ENCODE measurements at regions not wholly inside any gene's neighbourhood (a gene's known extent, or its start where the extent isn't known, plus 50 kb on each side); places are given as distances from the start of the nearest gene placed in this dataset.

DNA sequence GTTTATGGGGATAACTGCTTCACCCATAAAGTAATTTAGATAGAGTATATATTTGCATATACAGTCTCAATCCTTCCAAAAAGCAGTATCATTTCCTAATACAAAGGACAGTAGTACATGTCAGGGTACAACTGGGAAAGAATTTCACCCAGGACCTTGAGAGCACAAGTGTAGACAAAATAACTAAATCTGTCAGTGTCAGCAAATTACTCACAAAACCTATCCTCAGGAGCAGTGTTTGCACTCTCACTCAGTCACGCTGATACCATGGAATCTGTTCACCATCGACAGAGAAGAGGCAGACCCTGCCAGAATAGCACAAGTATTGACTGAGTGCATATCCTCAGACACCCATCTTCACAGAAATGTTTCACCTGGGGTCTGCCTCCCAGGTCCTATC, 554.7 kb upstream of the PHF14 start:
- DNase-seq = no peak
- H3K23ac ChIP-seq (ENCODE audit: low read length) = no peak overlapping the region
- H3K27ac ChIP-seq (ENCODE audit: low read depth, low read length) = no peak overlapping the region
- WGBS (ENCODE audit: extremely low coverage, insufficient coverage, low lambda C conversion rate) = no CpG with 5 or more reads among the region's 2 CpGs
- no peaks in the 10 kb centered on the region for H3K27me3 ChIP-seq (ENCODE audit: insufficient read depth, low read length, poor library complexity)
- no peak overlapping the region for H4K5ac ChIP-seq (ENCODE audit: low read length)
- no peaks in the 10 kb centered on the region for H3K36me3 ChIP-seq (ENCODE audit: control insufficient read depth, insufficient read depth, low read length)
- no peaks in the 10 kb centered on the region for H3K79me1 ChIP-seq (ENCODE audit: low read length)
- H3K18ac ChIP-seq (ENCODE audit: low read length) = no peak overlapping the region
- H2BK15ac ChIP-seq (replicated peaks; ENCODE audit: low read depth) = no peak overlapping the region
- no peak overlapping the region for H4K8ac ChIP-seq (ENCODE audit: low read depth, low read length)
- no peaks in the 10 kb centered on the region for H3K4me1 ChIP-seq (ENCODE audit: control insufficient read depth, low read depth, low read length)
- no peak overlapping the region for H3K9ac ChIP-seq (ENCODE audit: low read length)
- H3K4ac ChIP-seq (ENCODE audit: low read depth, low read length) = no peak overlapping the region
- no peak overlapping the region for H2BK120ac ChIP-seq (ENCODE audit: low read depth, low read length)
- H2AK5ac ChIP-seq (ENCODE audit: low read length) = no peak overlapping the region
- H3K4me2 ChIP-seq (ENCODE audit: low read length) = no peak overlapping the region
- H3K56ac ChIP-seq (ENCODE audit: low read length) = no peak overlapping the region
- H2BK5ac ChIP-seq (ENCODE audit: low read length) = no peak overlapping the region
- H3K79me2 ChIP-seq (ENCODE audit: control insufficient read depth, insufficient read depth, low read length) = no peaks in the 10 kb centered on the region
- no peak overlapping the region for H3K4me3 ChIP-seq (ENCODE audit: low read length)

GRCh38 chr7:10429031-10429430, 544.6 kb upstream of the PHF14 start:
- Histone ChIP-seq H2AK5ac (ENCODE audit: low read length) (no peak overlapping the region), H3K9ac (ENCODE audit: low read length) (no peak overlapping the region), H3K56ac (ENCODE audit: low read length) (no peak overlapping the region), H3K4me2 (ENCODE audit: low read length) (no peak overlapping the region), H4K8ac (ENCODE audit: low read depth, low read length) (no peak overlapping the region), H3K18ac (ENCODE audit: low read length) (no peak overlapping the region), H3K79me1 (ENCODE audit: low read length) (no peaks in the 10 kb centered on the region), H3K4me1 (ENCODE audit: control insufficient read depth, low read depth, low read length) (no peaks in the 10 kb centered on the region), H2BK120ac (ENCODE audit: low read depth, low read length) (no peak overlapping the region), H3K23ac (ENCODE audit: low read length) (no peak overlapping the region), H3K79me2 (ENCODE audit: control insufficient read depth, insufficient read depth, low read length) (no peaks in the 10 kb centered on the region), H3K4ac (ENCODE audit: low read depth, low read length) (no peak overlapping the region), H4K5ac (ENCODE audit: low read length) (no peak overlapping the region), H3K4me3 (ENCODE audit: low read length) (no peak overlapping the region), H2BK15ac (replicated peaks; ENCODE audit: low read depth) (no peak overlapping the region), H3K27ac (ENCODE audit: low read depth, low read length) (no peak overlapping the region), H3K27me3 (ENCODE audit: insufficient read depth, low read length, poor library complexity) (no peaks in the 10 kb centered on the region), H3K36me3 (ENCODE audit: control insufficient read depth, insufficient read depth, low read length) (no peaks in the 10 kb centered on the region), H2BK5ac (ENCODE audit: low read length) (no peak overlapping the region)
- WGBS (ENCODE audit: extremely low coverage, insufficient coverage, low lambda C conversion rate) = no CpG with 5 or more reads among the region's 2 CpGs
- no peak for DNase-seq

DNA sequence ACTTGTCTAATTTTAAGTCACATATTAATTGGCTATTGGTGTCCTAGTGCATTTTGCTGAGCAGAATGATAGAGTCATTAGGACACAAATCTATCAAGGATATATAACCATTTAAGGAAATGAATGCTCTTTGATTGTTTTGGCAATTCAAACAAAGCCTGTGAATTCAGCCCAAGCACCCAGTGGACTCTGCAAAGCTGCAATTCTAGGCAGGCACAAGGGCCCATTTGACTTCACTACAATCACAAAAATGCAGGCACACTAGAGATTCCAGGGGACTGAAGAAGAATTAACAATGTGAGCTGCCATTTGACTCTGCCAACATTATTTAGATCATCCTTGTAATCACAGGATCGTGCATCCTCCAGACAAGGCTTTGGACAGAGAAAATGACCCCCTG, 544.2 kb upstream of the PHF14 start:
- no peaks in the 10 kb centered on the region for H3K79me1 ChIP-seq (ENCODE audit: low read length)
- H3K79me2 ChIP-seq (ENCODE audit: control insufficient read depth, insufficient read depth, low read length) = no peaks in the 10 kb centered on the region
- no peak overlapping the region for H3K18ac ChIP-seq (ENCODE audit: low read length)
- no peak overlapping the region for H2BK15ac ChIP-seq (replicated peaks; ENCODE audit: low read depth)
- WGBS (ENCODE audit: extremely low coverage, insufficient coverage, low lambda C conversion rate) = no CpG with 5 or more reads among the region's 1 CpG
- H2BK120ac ChIP-seq (ENCODE audit: low read depth, low read length) = no peak overlapping the region
- no peak overlapping the region for H3K4ac ChIP-seq (ENCODE audit: low read depth, low read length)
- H3K9ac ChIP-seq (ENCODE audit: low read length) = no peak overlapping the region
- no peaks in the 10 kb centered on the region for H3K36me3 ChIP-seq (ENCODE audit: control insufficient read depth, insufficient read depth, low read length)
- no peak overlapping the region for H4K8ac ChIP-seq (ENCODE audit: low read depth, low read length)
- H3K4me3 ChIP-seq (ENCODE audit: low read length) = no peak overlapping the region
- H4K5ac ChIP-seq (ENCODE audit: low read length) = no peak overlapping the region
- H3K23ac ChIP-seq (ENCODE audit: low read length) = no peak overlapping the region
- H3K27ac ChIP-seq (ENCODE audit: low read depth, low read length) = no peak overlapping the region
- H2BK5ac ChIP-seq (ENCODE audit: low read length) = no peak overlapping the region
- no peak overlapping the region for H3K56ac ChIP-seq (ENCODE audit: low read length)
- H3K27me3 ChIP-seq (ENCODE audit: insufficient read depth, low read length, poor library complexity) = no peaks in the 10 kb centered on the region
- no peak overlapping the region for H2AK5ac ChIP-seq (ENCODE audit: low read length)
- H3K4me2 ChIP-seq (ENCODE audit: low read length) = no peak overlapping the region
- DNase-seq = no peak
- H3K4me1 ChIP-seq (ENCODE audit: control insufficient read depth, low read depth, low read length) = no peaks in the 10 kb centered on the region

DNA sequence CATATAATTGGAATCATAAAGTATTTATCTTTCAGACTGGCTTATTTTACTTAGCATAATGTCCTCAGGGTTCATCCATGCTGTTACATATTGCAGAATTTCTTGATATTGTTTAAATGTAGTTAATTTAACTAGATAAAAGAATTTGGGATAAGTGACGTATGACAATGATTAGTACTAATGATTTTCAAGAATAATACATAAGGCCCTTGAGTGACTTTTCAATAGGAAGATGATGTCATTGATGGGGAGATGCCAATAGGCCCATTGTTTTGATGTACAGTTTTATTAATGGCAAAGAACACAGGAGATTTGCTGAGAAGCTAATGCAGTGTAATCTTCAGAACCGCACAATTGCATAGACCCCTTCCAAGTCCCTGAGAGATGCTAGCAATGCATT, 537.4 kb upstream of the PHF14 start:
- 100% methylated on average over 1 of the region's 2 CpGs for whole genome bisulfite sequencing (ENCODE audit: extremely low coverage, insufficient coverage, low lambda C conversion rate)

GRCh38 chr7:10439027-10439426, 534.6 kb upstream of the PHF14 start:
- H3K79me2 ChIP-seq (ENCODE audit: control insufficient read depth, insufficient read depth, low read length) = no peaks in the 10 kb centered on the region
- H3K4me3 ChIP-seq (ENCODE audit: low read length) = no peak overlapping the region
- DNase-seq = no peak
- H2AK5ac ChIP-seq (ENCODE audit: low read length) = no peak overlapping the region
- H2BK5ac ChIP-seq (ENCODE audit: low read length) = no peak overlapping the region
- no peaks in the 10 kb centered on the region for H3K79me1 ChIP-seq (ENCODE audit: low read length)
- H3K27me3 ChIP-seq (ENCODE audit: insufficient read depth, low read length, poor library complexity) = no peaks in the 10 kb centered on the region
- no peak overlapping the region for H3K9ac ChIP-seq (ENCODE audit: low read length)
- H3K27ac ChIP-seq (ENCODE audit: low read depth, low read length) = no peak overlapping the region
- no peak overlapping the region for H4K5ac ChIP-seq (ENCODE audit: low read length)
- H2BK120ac ChIP-seq (ENCODE audit: low read depth, low read length) = no peak overlapping the region
- no peaks in the 10 kb centered on the region for H3K4me1 ChIP-seq (ENCODE audit: control insufficient read depth, low read depth, low read length)
- no peak overlapping the region for H2BK15ac ChIP-seq (replicated peaks; ENCODE audit: low read depth)
- H4K8ac ChIP-seq (ENCODE audit: low read depth, low read length) = no peak overlapping the region
- H3K4ac ChIP-seq (ENCODE audit: low read depth, low read length) = no peak overlapping the region
- H3K4me2 ChIP-seq (ENCODE audit: low read length) = no peak overlapping the region
- H3K56ac ChIP-seq (ENCODE audit: low read length) = no peak overlapping the region
- H3K18ac ChIP-seq (ENCODE audit: low read length) = no peak overlapping the region
- no peaks in the 10 kb centered on the region for H3K36me3 ChIP-seq (ENCODE audit: control insufficient read depth, insufficient read depth, low read length)
- WGBS (ENCODE audit: extremely low coverage, insufficient coverage, low lambda C conversion rate) = no CpG with 5 or more reads among the region's 3 CpGs
- H3K23ac ChIP-seq (ENCODE audit: low read length) = no peak overlapping the region

More for the DNA sequence above, 537.4 kb upstream of the PHF14 start:
- Histone ChIP-seq H3K23ac (ENCODE audit: low read length) (no peak overlapping the region), H3K56ac (ENCODE audit: low read length) (no peak overlapping the region), H3K4me2 (ENCODE audit: low read length) (no peak overlapping the region), H4K8ac (ENCODE audit: low read depth, low read length) (no peak overlapping the region), H3K4me1 (ENCODE audit: control insufficient read depth, low read depth, low read length) (no peaks in the 10 kb centered on the region), H3K36me3 (ENCODE audit: control insufficient read depth, insufficient read depth, low read length) (no peaks in the 10 kb centered on the region), H3K4ac (ENCODE audit: low read depth, low read length) (no peak overlapping the region), H3K27ac (ENCODE audit: low read depth, low read length) (no peak overlapping the region), H4K5ac (ENCODE audit: low read length) (no peak overlapping the region), H3K18ac (ENCODE audit: low read length) (no peak overlapping the region), H2AK5ac (ENCODE audit: low read length) (no peak overlapping the region), H2BK120ac (ENCODE audit: low read depth, low read length) (no peak overlapping the region), H2BK15ac (replicated peaks; ENCODE audit: low read depth) (no peak overlapping the region), H3K79me2 (ENCODE audit: control insufficient read depth, insufficient read depth, low read length) (no peaks in the 10 kb centered on the region), H3K9ac (ENCODE audit: low read length) (no peak overlapping the region), H3K79me1 (ENCODE audit: low read length) (no peaks in the 10 kb centered on the region), H3K4me3 (ENCODE audit: low read length) (no peak overlapping the region), H2BK5ac (ENCODE audit: low read length) (no peak overlapping the region), H3K27me3 (ENCODE audit: insufficient read depth, low read length, poor library complexity) (no peaks in the 10 kb centered on the region)
- no peak for DNase-seq

- no peak overlapping the region for H4K8ac ChIP-seq (ENCODE audit: low read depth, low read length)
- no peak overlapping the region for H3K23ac ChIP-seq (ENCODE audit: low read length)
- H3K4ac ChIP-seq (ENCODE audit: low read depth, low read length) = no peak overlapping the region
- H3K18ac ChIP-seq (ENCODE audit: low read length) = no peak overlapping the region
- H2BK5ac ChIP-seq (ENCODE audit: low read length) = no peak overlapping the region
- no peak overlapping the region for H3K4me2 ChIP-seq (ENCODE audit: low read length)
- no peak overlapping the region for H2BK120ac ChIP-seq (ENCODE audit: low read depth, low read length)
- no peak overlapping the region for H3K56ac ChIP-seq (ENCODE audit: low read length)
- no peak overlapping the region for H2BK15ac ChIP-seq (replicated peaks; ENCODE audit: low read depth)
- no peaks in the 10 kb centered on the region for H3K27me3 ChIP-seq (ENCODE audit: insufficient read depth, low read length, poor library complexity)
- H4K5ac ChIP-seq (ENCODE audit: low read length) = no peak overlapping the region
- no peak for DNase-seq
- no peak overlapping the region for H3K27ac ChIP-seq (ENCODE audit: low read depth, low read length)
- H2AK5ac ChIP-seq (ENCODE audit: low read length) = no peak overlapping the region
- no peaks in the 10 kb centered on the region for H3K79me2 ChIP-seq (ENCODE audit: control insufficient read depth, insufficient read depth, low read length)
- no peaks in the 10 kb centered on the region for H3K36me3 ChIP-seq (ENCODE audit: control insufficient read depth, insufficient read depth, low read length)
- H3K9ac ChIP-seq (ENCODE audit: low read length) = no peak overlapping the region
- H3K79me1 ChIP-seq (ENCODE audit: low read length) = no peaks in the 10 kb centered on the region
- no peaks in the 10 kb centered on the region for H3K4me1 ChIP-seq (ENCODE audit: control insufficient read depth, low read depth, low read length)
- no peak overlapping the region for H3K4me3 ChIP-seq (ENCODE audit: low read length)
Observed at GRCh38 chr7:10455936-10456335, 517.7 kb upstream of the PHF14 start.
